Osteoblast (primary cell): ENCODE measurements at regions not wholly inside any gene's neighbourhood (a gene's known extent, or its start where the extent isn't known, plus 50 kb on each side); places are given as distances from the start of the nearest gene placed in this dataset.
"Not testable (repeated sequence)": the region's sequence is repeated elsewhere in the genome, so short reads cannot be mapped to it uniquely, and the experiment has no call there.

Experiments
- DNase-seq: peaks from one replicate; pipeline ENCODE4 v3.0.0; 2011; ENCODE audit warnings: low spot score, mixed read lengths; ENCODE audit not compliant: insufficient read length; ENCODE audit errors: missing footprints
- H2AFZ ChIP-seq: 2 replicates; pipeline ENCODE4 v1.6.0; 2011; ENCODE audit warnings: mild to moderate bottlenecking, low read length
- H3K27ac ChIP-seq: 2 replicates; pipeline ENCODE4 v1.5.1; 2011; ENCODE audit warnings: mild to moderate bottlenecking, low read depth, low read length, moderate library complexity
- H3K27me3 ChIP-seq: 2 replicates; pipeline ENCODE4 v1.6.0; 2012; ENCODE audit warnings: mild to moderate bottlenecking, control low read depth, inconsistent platforms, low read length, moderate library complexity; ENCODE audit not compliant: insufficient read depth
- H3K36me3 ChIP-seq: 2 replicates; pipeline ENCODE4 v1.5.1; 2011; ENCODE audit warnings: mild to moderate bottlenecking, low read length, control low read depth, moderate library complexity; ENCODE audit not compliant: insufficient read depth
- H3K4me1 ChIP-seq: 2 replicates; pipeline ENCODE4 v1.5.1; 2011; ENCODE audit warnings: mild to moderate bottlenecking, low read length, control low read depth, moderate library complexity; ENCODE audit not compliant: insufficient read depth
- H3K4me2 ChIP-seq: 2 replicates; pipeline ENCODE4 v1.6.0; 2011; ENCODE audit warnings: mild to moderate bottlenecking, low read length; ENCODE audit not compliant: insufficient read depth
- H3K4me3 ChIP-seq: fragments of 200-600 bp; sonication (generic); 3 replicates; pipeline ENCODE4 v1.5.1; 2012; ENCODE audit warnings: mild to moderate bottlenecking, low read length, inconsistent platforms; ENCODE audit not compliant: insufficient read depth
- H3K79me2 ChIP-seq: 2 replicates; pipeline ENCODE4 v1.6.0; 2012; ENCODE audit warnings: mild to moderate bottlenecking, low read length, control low read depth, inconsistent platforms; ENCODE audit not compliant: insufficient read depth
- H3K9me3 ChIP-seq: 2 replicates; pipeline ENCODE4 v1.5.1; 2011; ENCODE audit warnings: low read depth, low read length, control low read depth
- H4K20me1 ChIP-seq: 2 replicates; pipeline ENCODE4 v1.6.0; 2012; ENCODE audit warnings: mild to moderate bottlenecking, low read length, control low read depth; ENCODE audit not compliant: insufficient read depth
- CTCF ChIP-seq: IDR thresholded peaks from 2 replicates; pipeline ENCODE4 v1.5.1; 2011; ENCODE audit warnings: mild to moderate bottlenecking, low read depth, low read length, moderate library complexity; ENCODE audit errors: extremely low read depth

- Histone ChIP-seq H2AFZ (no peak overlapping the region), H3K4me1 (no peaks in the 10 kb centered on the region), H3K9me3 (no peaks in the 10 kb centered on the region), H4K20me1 (no peaks in the 10 kb centered on the region), H3K4me3 (no peak overlapping the region), H3K27me3 (no peaks in the 10 kb centered on the region), H3K79me2 (no peaks in the 10 kb centered on the region), H3K36me3 (no peaks in the 10 kb centered on the region), H3K4me2 (no peak overlapping the region), H3K27ac (no peak overlapping the region)
- TF ChIP-seq CTCF, result no peak
- no peak for DNase-seq
These were observed 70.4 kb upstream of the SLC1A3 start for GRCh38 chr5:36535859-36536615.

GRCh38 chr5:36536616-36537005 lies 69.8 kb upstream of the SLC1A3 start:
- H3K27me3 ChIP-seq, result no peaks in the 10 kb centered on the region
- TF ChIP-seq CTCF, result no peak
- no peaks in the 10 kb centered on the region for H3K79me2 ChIP-seq
- DNase-seq, result no peak
- H3K4me2 ChIP-seq, result no peak overlapping the region
- H4K20me1 ChIP-seq, result no peaks in the 10 kb centered on the region
- H3K4me3 ChIP-seq, result no peak overlapping the region
- no peaks in the 10 kb centered on the region for H3K9me3 ChIP-seq
- H3K4me1 ChIP-seq, result no peaks in the 10 kb centered on the region
- no peak overlapping the region for H2AFZ ChIP-seq
- H3K27ac ChIP-seq, result no peak overlapping the region
- H3K36me3 ChIP-seq, result no peaks in the 10 kb centered on the region

- no peaks in the 10 kb centered on the region for H3K36me3 ChIP-seq
- no peak for DNase-seq
- no peaks in the 10 kb centered on the region for H4K20me1 ChIP-seq
- TF ChIP-seq CTCF, result no peak
- H3K4me2 ChIP-seq, result no peak overlapping the region
- H3K27ac ChIP-seq, result no peak overlapping the region
- H3K9me3 ChIP-seq, result no peaks in the 10 kb centered on the region
- H2AFZ ChIP-seq, result no peak overlapping the region
- H3K79me2 ChIP-seq, result no peaks in the 10 kb centered on the region
- no peaks in the 10 kb centered on the region for H3K4me1 ChIP-seq
- no peaks in the 10 kb centered on the region for H3K27me3 ChIP-seq
- no peak overlapping the region for H3K4me3 ChIP-seq
These were observed 68.7 kb upstream of the SLC1A3 start for GRCh38 chr5:36537724-36538123.

GRCh38 chr5:36552651-36553393 lies 53.6 kb upstream of the SLC1A3 start:
- no peak for DNase-seq
- H3K79me2 ChIP-seq, result no peaks in the 10 kb centered on the region
- H3K9me3 ChIP-seq, result no peaks in the 10 kb centered on the region
- TF ChIP-seq CTCF, result no peak
- H4K20me1 ChIP-seq, result no peaks in the 10 kb centered on the region
- no peak overlapping the region for H3K27ac ChIP-seq
- no peaks in the 10 kb centered on the region for H3K36me3 ChIP-seq
- H3K27me3 ChIP-seq, result no peaks in the 10 kb centered on the region
- no peak overlapping the region for H2AFZ ChIP-seq
- H3K4me3 ChIP-seq, result no peak overlapping the region
- H3K4me2 ChIP-seq, result no peak overlapping the region
- no peaks in the 10 kb centered on the region for H3K4me1 ChIP-seq

- H3K4me3 ChIP-seq, H3K36me3 ChIP-seq, H3K4me1 ChIP-seq, DNase-seq, H3K79me2 ChIP-seq, H2AFZ ChIP-seq, H3K9me3 ChIP-seq, H3K4me2 ChIP-seq, H3K27ac ChIP-seq, H3K27me3 ChIP-seq, H4K20me1 ChIP-seq: not testable (repeated sequence)
These were observed 51.4 kb upstream of the SLC1A3 start for GRCh38 chr5:36555035-36555434.
